BJ (cell line): ENCODE measurements at regions not wholly inside any gene's neighbourhood (a gene's known extent, or its start where the extent isn't known, plus 50 kb on each side); places are given as distances from the start of the nearest gene placed in this dataset.

Experiments used
- CTCF ChIA-PET: fragments of 350-600 bp; formaldehyde crosslinking; extraction: SDS; loops from one replicate; lab custom pipeline; 2021; ENCODE audit warnings: antibody characterized with exemption, inconsistent platforms; lab: Yijun Ruan, JAX
- POLR2A ChIA-PET: fragments of 300-600 bp; sonication (Branson Sonifier 250); formaldehyde crosslinking; extraction: SDS; loops from one replicate; lab custom pipeline; 2021; ENCODE audit warnings: antibody characterized with exemption; lab: Charles Lee
- DNase-seq: peaks from one replicate; pipeline ENCODE4 v3.0.0-alpha.2; 2011; ENCODE audit warnings: low read depth
- H3K27me3 ChIP-seq: 2 replicates; pipeline ENCODE4 v1.6.0; 2011; ENCODE audit warnings: low read length; ENCODE audit not compliant: control insufficient read depth, insufficient read depth
- H3K36me3 ChIP-seq: 2 replicates; pipeline ENCODE4 v1.5.1; 2011; ENCODE audit warnings: low read length; ENCODE audit not compliant: control insufficient read depth, insufficient read depth
- H3K4me3 ChIP-seq: 2 replicates; pipeline ENCODE4 v1.5.1; 2011; ENCODE audit warnings: low read depth, mild to moderate bottlenecking, control low read depth, low read length
- TF ChIP-seq, protein P1 (sequence below): IDR thresholded peaks from 2 replicates; pipeline ENCODE4 v1.5.1; 2011; ENCODE audit warnings: low read depth, mild to moderate bottlenecking, control low read depth, inconsistent platforms, low read length, moderate library complexity; ENCODE audit not compliant: insufficient read depth

DNA sequence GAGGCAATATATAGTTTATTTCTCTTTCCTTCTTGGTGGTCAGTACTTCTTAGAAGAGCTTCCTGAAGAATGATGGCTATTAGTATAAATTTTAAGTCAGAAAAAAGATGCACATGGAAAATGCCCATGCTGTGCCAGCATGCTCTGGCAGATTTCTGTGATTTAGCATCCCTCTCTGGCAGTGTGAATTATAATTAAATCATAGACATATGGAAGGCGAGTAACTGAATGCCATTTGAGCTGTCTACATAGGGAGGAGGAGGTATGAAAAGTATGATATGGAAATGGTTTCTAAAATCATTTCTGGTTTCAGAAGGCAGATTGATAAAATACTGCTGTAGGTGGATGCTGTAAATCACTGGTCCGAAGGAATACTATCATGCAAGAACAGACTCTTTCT is 754.9 kb upstream of the LRATD1 start:
- Histone ChIP-seq H3K27me3 (no peaks in the 10 kb centered on the region), H3K4me3 (no peak overlapping the region), H3K36me3 (no peaks in the 10 kb centered on the region)
- no peak for DNase-seq
- POLR2A ChIA-PET, result no interaction called here
- CTCF ChIA-PET, result no interaction called here
- TF ChIP-seq, protein P1, sequence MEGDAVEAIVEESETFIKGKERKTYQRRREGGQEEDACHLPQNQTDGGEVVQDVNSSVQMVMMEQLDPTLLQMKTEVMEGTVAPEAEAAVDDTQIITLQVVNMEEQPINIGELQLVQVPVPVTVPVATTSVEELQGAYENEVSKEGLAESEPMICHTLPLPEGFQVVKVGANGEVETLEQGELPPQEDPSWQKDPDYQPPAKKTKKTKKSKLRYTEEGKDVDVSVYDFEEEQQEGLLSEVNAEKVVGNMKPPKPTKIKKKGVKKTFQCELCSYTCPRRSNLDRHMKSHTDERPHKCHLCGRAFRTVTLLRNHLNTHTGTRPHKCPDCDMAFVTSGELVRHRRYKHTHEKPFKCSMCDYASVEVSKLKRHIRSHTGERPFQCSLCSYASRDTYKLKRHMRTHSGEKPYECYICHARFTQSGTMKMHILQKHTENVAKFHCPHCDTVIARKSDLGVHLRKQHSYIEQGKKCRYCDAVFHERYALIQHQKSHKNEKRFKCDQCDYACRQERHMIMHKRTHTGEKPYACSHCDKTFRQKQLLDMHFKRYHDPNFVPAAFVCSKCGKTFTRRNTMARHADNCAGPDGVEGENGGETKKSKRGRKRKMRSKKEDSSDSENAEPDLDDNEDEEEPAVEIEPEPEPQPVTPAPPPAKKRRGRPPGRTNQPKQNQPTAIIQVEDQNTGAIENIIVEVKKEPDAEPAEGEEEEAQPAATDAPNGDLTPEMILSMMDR, result no peak

DNA sequence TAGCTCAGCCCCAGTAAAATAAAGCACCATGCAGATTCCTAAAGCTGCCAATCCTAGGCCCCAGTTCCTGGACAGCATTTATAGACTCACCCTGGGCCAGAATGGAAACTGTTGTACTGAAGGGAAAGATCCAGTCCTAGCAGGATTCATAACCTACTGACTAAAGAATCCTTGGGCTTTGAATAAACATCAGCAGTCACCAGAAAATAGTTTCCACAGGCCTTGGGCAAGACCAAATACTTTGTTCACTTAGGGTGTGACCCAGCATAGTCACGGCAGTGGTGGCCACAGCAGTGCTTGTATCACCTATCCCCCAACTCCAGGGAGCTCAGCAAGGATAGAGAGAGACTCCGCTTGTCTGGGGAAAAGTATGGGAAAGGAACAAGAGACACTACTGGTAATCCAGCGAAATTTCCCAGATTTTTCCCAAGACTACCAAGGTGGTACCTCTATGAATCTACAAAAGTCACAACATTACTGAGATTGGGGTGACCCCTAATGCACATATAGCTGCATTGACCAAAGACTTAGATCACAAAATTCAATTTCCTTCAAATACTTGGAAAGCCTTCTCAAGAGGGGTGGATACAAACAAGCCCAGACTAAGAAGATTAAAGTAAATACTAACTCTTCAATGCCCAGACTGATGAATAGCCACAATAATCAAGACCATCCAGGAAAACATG is 748.1 kb upstream of the LRATD1 start:
- CTCF ChIA-PET, result no interaction called here
- Histone ChIP-seq H3K27me3 (no peaks in the 10 kb centered on the region), H3K36me3 (no peaks in the 10 kb centered on the region), H3K4me3 (no peak overlapping the region)
- no peak for DNase-seq
- POLR2A ChIA-PET, result no interaction called here
- TF ChIP-seq, protein P1, result no peak

DNA sequence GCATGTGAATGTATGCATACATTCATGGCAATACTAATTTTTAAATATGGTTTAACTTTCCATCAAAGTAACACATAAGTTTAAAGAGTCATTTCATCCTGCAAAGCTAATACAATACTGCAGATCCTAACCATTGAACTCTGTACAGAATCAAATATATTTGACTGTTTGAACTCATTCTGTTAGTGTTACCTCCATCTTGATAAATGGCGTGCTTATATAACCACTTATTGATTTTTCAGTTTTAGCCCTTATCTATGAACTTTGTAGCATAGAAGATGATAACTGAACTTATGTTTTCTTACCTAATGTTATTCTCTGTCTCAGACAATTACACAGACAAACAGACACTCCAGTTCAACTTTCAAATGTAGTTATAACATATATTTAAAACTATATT is 731.0 kb upstream of the LRATD1 start:
- Histone ChIP-seq H3K36me3 (no peaks in the 10 kb centered on the region), H3K4me3 (no peak overlapping the region), H3K27me3 (no peaks in the 10 kb centered on the region)
- ChIA-PET POLR2A (no interaction called here), CTCF (no interaction called here)
- TF ChIP-seq, protein P1, result no peak
- DNase-seq, result no peak

GRCh38 chr2:13905831-13906230 is 726.7 kb upstream of the LRATD1 start:
- H3K36me3 ChIP-seq, result no peaks in the 10 kb centered on the region
- CTCF ChIA-PET, result no interaction called here
- POLR2A ChIA-PET, result no interaction called here
- H3K4me3 ChIP-seq, result no peak overlapping the region
- no peaks in the 10 kb centered on the region for H3K27me3 ChIP-seq
- no peak for DNase-seq
- TF ChIP-seq, protein P1, result no peak

GRCh38 chr2:13916066-13916465 is 716.5 kb upstream of the LRATD1 start:
- CTCF ChIA-PET, result no interaction called here
- POLR2A ChIA-PET, result no interaction called here

More at GRCh38 chr2:13916066-13916465, 716.5 kb upstream of the LRATD1 start:
- no peaks in the 10 kb centered on the region for H3K36me3 ChIP-seq
- no peak for DNase-seq
- TF ChIP-seq, protein P1, result no peak
- H3K27me3 ChIP-seq, result no peaks in the 10 kb centered on the region
- no peak overlapping the region for H3K4me3 ChIP-seq
